ENCODE measurements at regions not wholly inside any gene's neighbourhood (a gene's known extent, or its start where the extent isn't known, plus 50 kb on each side); places are given as distances from the start of the nearest gene placed in this dataset.

DNA sequence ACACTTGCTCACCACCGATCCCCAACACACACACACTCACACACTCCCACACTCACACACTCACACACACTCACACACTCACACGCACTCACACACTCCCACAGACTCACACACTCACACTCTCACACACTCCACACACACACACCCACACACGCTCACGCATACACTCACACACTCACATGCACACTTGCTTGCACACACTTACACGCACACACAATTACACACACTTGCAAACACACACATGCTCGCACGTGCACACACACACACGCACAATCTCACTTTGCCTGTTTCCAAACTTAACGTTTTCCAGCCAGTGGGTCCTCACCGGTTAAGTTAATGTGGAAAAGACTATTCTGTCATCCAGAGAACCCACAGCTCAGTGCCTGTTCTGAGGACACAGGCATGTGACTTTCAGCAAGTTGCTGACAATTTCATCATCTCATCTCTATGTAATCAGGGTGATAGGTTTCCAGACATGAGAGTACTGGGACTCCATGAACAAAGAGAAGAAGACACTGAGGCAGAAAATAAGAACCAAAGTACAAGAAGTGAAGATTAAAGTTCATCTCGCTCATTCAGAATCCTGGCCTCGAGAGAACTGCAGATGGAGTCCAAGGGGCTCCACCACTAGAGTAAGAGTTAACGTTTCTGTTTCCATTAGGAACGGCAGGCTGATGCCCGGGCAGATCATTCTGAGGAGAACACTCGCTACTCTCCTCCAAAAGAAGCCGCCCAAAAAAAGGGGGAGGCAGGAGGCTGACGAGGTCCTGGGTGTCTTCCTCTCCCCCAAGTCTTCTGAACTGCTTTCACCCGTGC is 153.2 kb upstream of the FRG1 start:
- no peak overlapping the region for H3K4me3 ChIP-seq (ENCODE audit: low read length)
- DNase-seq (no peak), ATAC-seq (ENCODE audit: poor library complexity) (no peak)
- POLR2A ChIA-PET: no interaction called here
- no peaks in the 10 kb centered on the region for H3K4me1 ChIP-seq (ENCODE audit: insufficient read depth, low read length)
- Mint-ChIP-seq H3K27me3 (no peaks in the 10 kb centered on the region), H3K36me3 (ENCODE audit: low read depth) (no peaks in the 10 kb centered on the region), H3K4me1 (ENCODE audit: low read depth) (no peaks in the 10 kb centered on the region), H3K27ac (no peak overlapping the region), H3K9me3 (no peaks in the 10 kb centered on the region), H3K4me3 (no peak overlapping the region)
- intact Hi-C loops (cut with DNase I, micrococcal nuclease): no loop called here
- H3K36me3 ChIP-seq (ENCODE audit: insufficient read depth, low read length): no peaks in the 10 kb centered on the region
- H3K27ac ChIP-seq (ENCODE audit: low read depth in 1 of 2, low read length in 2 of 2): no peak overlapping the region
- no peaks in the 10 kb centered on the region for H3K27me3 ChIP-seq (ENCODE audit: control insufficient read depth in 1 of 2, insufficient read depth in 2 of 2, low read length in 2 of 2)
- CTCF ChIA-PET: no interaction called here
- TF ChIP-seq CTCF (IDR thresholded peaks at IDR 0.05): no peak
- no peaks in the 10 kb centered on the region for H3K9me3 ChIP-seq (ENCODE audit: control insufficient read depth in 1 of 2, insufficient read depth in 1 of 2, low read length in 2 of 2)

DNA sequence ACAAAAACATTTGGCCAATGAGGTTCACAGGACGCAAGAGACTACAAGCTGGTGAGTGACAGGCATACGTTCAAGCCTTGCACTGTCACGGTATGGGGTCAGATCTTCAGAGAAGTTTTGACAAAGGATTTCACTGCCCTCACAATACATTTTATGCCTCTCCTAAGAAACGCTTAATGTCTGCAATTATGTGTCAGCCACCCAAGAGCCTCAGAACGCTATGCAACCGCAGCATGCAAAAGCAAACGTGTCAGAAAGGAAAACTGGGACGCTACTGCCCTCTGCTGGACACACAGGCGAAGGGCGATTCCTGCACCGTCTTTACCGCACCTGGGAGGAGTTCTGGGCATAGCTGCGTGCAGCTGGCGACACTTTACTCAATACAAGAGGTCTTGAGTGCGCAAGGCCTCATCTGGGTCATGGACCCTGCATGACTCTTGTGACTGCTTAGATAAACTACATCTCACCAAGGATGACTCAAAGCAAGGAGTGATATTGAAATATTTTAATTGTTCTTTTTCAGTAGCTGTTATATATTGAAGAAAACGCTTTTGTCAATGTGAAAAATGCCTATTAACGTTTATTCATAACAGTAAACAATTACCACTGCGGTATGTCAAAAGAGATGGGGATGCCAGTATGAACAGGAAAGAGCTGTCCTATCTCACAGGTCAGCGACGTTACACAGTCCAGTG is 147.6 kb upstream of the FRG1 start:
- Histone ChIP-seq H3K4me3 (ENCODE audit: low read length) (no peak overlapping the region), H3K27ac (ENCODE audit: low read depth in 1 of 2, low read length in 2 of 2) (no peak overlapping the region), H3K4me1 (ENCODE audit: insufficient read depth, low read length) (no peaks in the 10 kb centered on the region), H3K27me3 (ENCODE audit: control insufficient read depth in 1 of 2, insufficient read depth in 2 of 2, low read length in 2 of 2) (no peaks in the 10 kb centered on the region), H3K9me3 (ENCODE audit: control insufficient read depth in 1 of 2, insufficient read depth in 1 of 2, low read length in 2 of 2) (no peaks in the 10 kb centered on the region), H3K36me3 (ENCODE audit: insufficient read depth, low read length) (no peaks in the 10 kb centered on the region)
- no peaks in the 10 kb centered on the region for H3K9me3 Mint-ChIP-seq
- ChIA-PET CTCF (interaction anchor here (1.5 kb wide), 1 partner anchor 10 kb away, joined by 6 read pairs; no protein-coding TSS in a partner anchor), POLR2A (no interaction called here)
- ATAC-seq (ENCODE audit: poor library complexity): peak; percentile 55
- H3K4me3 Mint-ChIP-seq: no peak overlapping the region
- peak; percentile 2 to 67 (median 25) for DNase-seq
- H3K36me3 Mint-ChIP-seq (ENCODE audit: low read depth): no peaks in the 10 kb centered on the region
- intact Hi-C loops (cut with DNase I, micrococcal nuclease): loop anchor here in 1 of 2 experiments (5.0 kb wide), 1 partner anchor 616 kb away; no protein-coding TSS in a partner anchor
- H3K27ac Mint-ChIP-seq: no peak overlapping the region
- peak; percentile 63 for TF ChIP-seq CTCF (IDR thresholded peaks at IDR 0.05)
- peaks cover 9% of the 10 kb centered on the region for H3K27me3 Mint-ChIP-seq
- peaks cover 8% of the 10 kb centered on the region for H3K4me1 Mint-ChIP-seq (ENCODE audit: low read depth)

- no peaks in the 10 kb centered on the region for H3K4me1 ChIP-seq (ENCODE audit: insufficient read depth, low read length)
- peaks cover 0 to 7% of the 10 kb centered on the region in 2 experiments for H3K9me3 ChIP-seq (ENCODE audit: control insufficient read depth in 1 of 2, insufficient read depth in 1 of 2, low read length in 2 of 2)
- no peaks in the 10 kb centered on the region for H3K9me3 Mint-ChIP-seq
- no peaks in the 10 kb centered on the region for H3K27me3 Mint-ChIP-seq
- H3K4me3 Mint-ChIP-seq: no peak overlapping the region
- H3K36me3 Mint-ChIP-seq (ENCODE audit: low read depth): no peaks in the 10 kb centered on the region
- DNase-seq (no peak), ATAC-seq (ENCODE audit: poor library complexity) (no peak)
- no peaks in the 10 kb centered on the region for H3K36me3 ChIP-seq (ENCODE audit: insufficient read depth, low read length)
- no peak overlapping the region for H3K4me3 ChIP-seq (ENCODE audit: low read length)
- H3K4me1 Mint-ChIP-seq (ENCODE audit: low read depth): no peaks in the 10 kb centered on the region
- intact Hi-C loops (cut with DNase I, micrococcal nuclease): no loop called here
- H3K27ac ChIP-seq (ENCODE audit: low read depth in 1 of 2, low read length in 2 of 2): no peak overlapping the region
- no peak overlapping the region for H3K27ac Mint-ChIP-seq
- POLR2A ChIA-PET: no interaction called here
- peaks cover 0 to 3% of the 10 kb centered on the region in 2 experiments for H3K27me3 ChIP-seq (ENCODE audit: control insufficient read depth in 1 of 2, insufficient read depth in 2 of 2, low read length in 2 of 2)
- CTCF ChIA-PET: no interaction called here
- no peak for TF ChIP-seq CTCF (IDR thresholded peaks at IDR 0.05)
Observed at GRCh38 chr4:189800545-189801088, 140.1 kb upstream of the FRG1 start.

Measured in CD4-positive, alpha-beta T cell (primary cell).